ENCODE measurements at regions not wholly inside any gene's neighbourhood (a gene's known extent, or its start where the extent isn't known, plus 50 kb on each side); places are given as distances from the start of the nearest gene placed in this dataset.

GRCh38 chr2:57733956-57734355 lies 312.6 kb upstream of the VRK2 start:
- Histone ChIP-seq H3K27me3 (ENCODE audit: control insufficient read depth in 2 of 2, insufficient read depth in 2 of 2, low read length in 2 of 2) (no peaks in the 10 kb centered on the region), H3K4me1 (ENCODE audit: control insufficient read depth, extremely low read depth, insufficient read depth, low read length) (no peaks in the 10 kb centered on the region), H3K27ac (ENCODE audit: insufficient read depth, low read depth, low read length) (no peak overlapping the region), H4K20me1 (replicated peaks; ENCODE audit: control insufficient read depth, extremely low read depth, insufficient read depth, low read length) (no peaks in the 10 kb centered on the region), H3K79me2 (ENCODE audit: control insufficient read depth, insufficient read depth, low read length) (no peaks in the 10 kb centered on the region), H2AFZ (ENCODE audit: low read depth, low read length) (no peak overlapping the region), H3K9me1 (replicated peaks; ENCODE audit: control insufficient read depth, extremely low read depth, insufficient read depth, low read length) (no peaks in the 10 kb centered on the region), H3K4me2 (ENCODE audit: insufficient read depth, low read length) (no peak overlapping the region), H3K4me3 (replicated peaks in 1 of 3; ENCODE audit: insufficient read depth in 1 of 3, low read depth in 1 of 3, low read length in 3 of 3) (no peak overlapping the region), H3K9ac (replicated peaks; ENCODE audit: extremely low read depth, insufficient read depth, low read length) (no peak overlapping the region), H3K9me3 (replicated peaks; ENCODE audit: control insufficient read depth, insufficient read depth, low read length) (no peaks in the 10 kb centered on the region), H3K36me3 (ENCODE audit: control insufficient read depth in 2 of 2, extremely low read depth in 1 of 2, insufficient read depth in 2 of 2, low read length in 2 of 2) (no peaks in the 10 kb centered on the region)
- TF ChIP-seq FOS (IDR thresholded peaks at IDR 0.05; ENCODE audit: borderline replicate concordance, insufficient read depth, low read length) (no peak), POLR2AphosphoS5 (IDR thresholded peaks at IDR 0.05; ENCODE audit: insufficient read depth, low read depth, low read length) (no peak), GATA2 (IDR thresholded peaks at IDR 0.05; ENCODE audit: insufficient read depth, insufficient read length, low read depth, low read length) (no peak), MAX (IDR thresholded peaks at IDR 0.05; ENCODE audit: insufficient read depth, insufficient read length) (no peak), EZH2 (IDR thresholded peaks at IDR 0.05; ENCODE audit: borderline replicate concordance, low read depth, low read length, severe bottlenecking) (no peak), POLR2A (IDR thresholded peaks at IDR 0.05; ENCODE audit: low read depth, low read length) (no peak), MYC (IDR thresholded peaks at IDR 0.05; ENCODE audit: low read depth, low read length) (no peak)
- no TSS peak for BruUV-seq (replicated peaks)
- DNase-seq (ENCODE audit: low read depth, low spot score) (no peak), FAIRE-seq (no peak)
- dilution Hi-C loops (cut with MboI; ENCODE audit: extremely low pct_ligation_motif_present, low sequenced_read_pairs) (no loop called here), intact Hi-C loops (cut with micrococcal nuclease) (no loop called here)
- ChIA-PET CTCF (no interaction called here), POLR2A (no interaction called here)

GRCh38 chr2:57740891-57741290 lies 305.7 kb upstream of the VRK2 start:
- Histone ChIP-seq H3K27ac (ENCODE audit: insufficient read depth, low read depth, low read length) (no peak overlapping the region), H2AFZ (ENCODE audit: low read depth, low read length) (no peak overlapping the region), H4K20me1 (replicated peaks; ENCODE audit: control insufficient read depth, extremely low read depth, insufficient read depth, low read length) (no peaks in the 10 kb centered on the region), H3K4me1 (ENCODE audit: control insufficient read depth, extremely low read depth, insufficient read depth, low read length) (no peaks in the 10 kb centered on the region), H3K4me3 (replicated peaks in 1 of 3; ENCODE audit: insufficient read depth in 1 of 3, low read depth in 1 of 3, low read length in 3 of 3) (no peak overlapping the region), H3K36me3 (ENCODE audit: control insufficient read depth in 2 of 2, extremely low read depth in 1 of 2, insufficient read depth in 2 of 2, low read length in 2 of 2) (no peaks in the 10 kb centered on the region), H3K27me3 (ENCODE audit: control insufficient read depth in 2 of 2, insufficient read depth in 2 of 2, low read length in 2 of 2) (peaks cover 0 to under 1% of the 10 kb centered on the region in 2 experiments), H3K79me2 (ENCODE audit: control insufficient read depth, insufficient read depth, low read length) (no peaks in the 10 kb centered on the region), H3K9me3 (replicated peaks; ENCODE audit: control insufficient read depth, insufficient read depth, low read length) (no peaks in the 10 kb centered on the region), H3K9me1 (replicated peaks; ENCODE audit: control insufficient read depth, extremely low read depth, insufficient read depth, low read length) (no peaks in the 10 kb centered on the region), H3K9ac (replicated peaks; ENCODE audit: extremely low read depth, insufficient read depth, low read length) (no peak overlapping the region), H3K4me2 (ENCODE audit: insufficient read depth, low read length) (no peak overlapping the region)
- BruUV-seq (replicated peaks) = no TSS peak
- intact Hi-C loops (cut with micrococcal nuclease) (no loop called here), dilution Hi-C loops (cut with MboI; ENCODE audit: extremely low pct_ligation_motif_present, low sequenced_read_pairs) (no loop called here)
- DNase-seq (ENCODE audit: low read depth, low spot score) (no peak), FAIRE-seq (no peak)
- no peak for TF ChIP-seq POLR2AphosphoS5 (IDR thresholded peaks at IDR 0.05; ENCODE audit: insufficient read depth, low read depth, low read length)
- no peak for TF ChIP-seq MAX (IDR thresholded peaks at IDR 0.05; ENCODE audit: insufficient read depth, insufficient read length)
- no peak for TF ChIP-seq CTCF (IDR thresholded peaks at IDR 0.05; ENCODE audit: extremely low read depth in 1 of 2, insufficient read depth in 1 of 2, low read depth in 1 of 2, low read length in 2 of 2)
- ChIA-PET POLR2A (no interaction called here), CTCF (no interaction called here)

All from endothelial cell of umbilical vein (primary cell).